SK-N-SH (cell line): ENCODE measurements at regions not wholly inside any gene's neighbourhood (a gene's known extent, or its start where the extent isn't known, plus 50 kb on each side); places are given as distances from the start of the nearest gene placed in this dataset.

ENCODE experiments used
- CTCF ChIA-PET: fragments of 300-600, 350-600 bp; formaldehyde crosslinking; extraction: SDS; loops from one replicate; lab custom pipeline; 2021; lab: Yijun Ruan, JAX
- POLR2A ChIA-PET: fragments of 350-600 bp; sonication (Branson Sonifier 250); formaldehyde crosslinking; extraction: SDS; loops from one replicate; lab custom pipeline; 2020; ENCODE audit warnings: antibody characterized with exemption, inconsistent platforms; lab: Yijun Ruan, JAX
- DNase-seq: peaks from one replicate; pipeline ENCODE4 v3.0.0; 2012
- H2AFZ ChIP-seq: fragments of 200-600 bp; sonication (generic); 2 replicates; pipeline ENCODE4 v1.8.1; 2016; ENCODE audit warnings: antibody characterized with exemption, mild to moderate bottlenecking, low read depth
- H3F3A ChIP-seq: fragments of 200-600 bp; sonication (generic); replicated peaks from 2 replicates; pipeline ENCODE3; 2016; ENCODE audit warnings: antibody characterized with exemption, mild to moderate bottlenecking; ENCODE audit not compliant: insufficient read depth
- H3K27ac ChIP-seq, 2 experiments: fragments of 200-500 bp in 1 of 2; fragments of 200-600 bp in 1 of 2; sonication (Bioruptor generic) in 1 of 2; sonication (generic), shearing (Covaris generic) in 1 of 2; 2 replicates each; pipeline versions ENCODE4 v1.5.1 to v1.6.1; 2014 to 2016; ENCODE audit warnings: low read depth in 2 of 2, inconsistent platforms in 1 of 2, low read length in 1 of 2, mild to moderate bottlenecking in 1 of 2, mixed read lengths in 1 of 2
- H3K27me3 ChIP-seq: fragments of 200-600 bp; sonication (generic), shearing (Covaris generic); 2 replicates; pipeline ENCODE4 v1.6.1; 2016; ENCODE audit warnings: mixed run types; ENCODE audit not compliant: insufficient read depth
- H3K36me3 ChIP-seq, 2 experiments: fragments of 200-500 bp in 1 of 2; fragments of 200-600 bp in 1 of 2; sonication (Bioruptor generic) in 1 of 2; sonication (generic) in 1 of 2; replicated peaks in 1 of 2; 2 replicates each; pipeline versions ENCODE3 to v1.5.1; 2014 to 2016; ENCODE audit warnings: low read length in 1 of 2, mild to moderate bottlenecking in 1 of 2; ENCODE audit not compliant: insufficient read depth in 2 of 2, control insufficient read depth in 1 of 2
- H3K4me1 ChIP-seq, 2 experiments: fragments of 200-500 bp in 1 of 2; fragments of 200-600 bp in 1 of 2; sonication (Bioruptor generic) in 1 of 2; sonication (generic), shearing (Covaris generic) in 1 of 2; 2 replicates each; pipeline versions ENCODE4 v1.5.1 to v1.6.1; 2014 to 2016; ENCODE audit warnings: low read depth in 1 of 2, low read length in 1 of 2, mixed run types in 1 of 2; ENCODE audit not compliant: insufficient read depth in 2 of 2, control insufficient read depth in 1 of 2
- H3K4me2 ChIP-seq: fragments of 200-600 bp; sonication (generic), shearing (Covaris generic); 2 replicates; pipeline ENCODE4 v1.6.1; 2017; ENCODE audit warnings: mixed run types
- H3K4me3 ChIP-seq, 2 experiments: fragments of 200-500 bp in 1 of 2; fragments of 200-600 bp in 1 of 2; sonication (Bioruptor generic) in 1 of 2; sonication (generic), shearing (Covaris generic) in 1 of 2; 2 replicates each; pipeline versions ENCODE4 v1.5.1 to v1.8.1; 2014 to 2016; ENCODE audit warnings: low read depth in 2 of 2, inconsistent platforms in 1 of 2, low read length in 1 of 2, mild to moderate bottlenecking in 1 of 2, mixed read lengths in 1 of 2, moderate library complexity in 1 of 2
- H3K79me2 ChIP-seq: fragments of 200-600 bp; sonication (generic); 2 replicates; pipeline ENCODE4 v1.8.1; 2017; ENCODE audit warnings: mild to moderate bottlenecking; ENCODE audit not compliant: insufficient read depth
- H3K9ac ChIP-seq: fragments of 200-600 bp; sonication (generic); 2 replicates; pipeline ENCODE4 v1.6.1; 2017; ENCODE audit warnings: mixed run types
- H3K9me2 ChIP-seq: fragments of 200-600 bp; sonication (generic); 2 replicates; pipeline ENCODE4 v1.6.1; 2017; ENCODE audit warnings: mixed run types
- H3K9me3 ChIP-seq: fragments of 200-600 bp; sonication (generic); 2 replicates; pipeline ENCODE4 v1.6.1; 2017; ENCODE audit warnings: mixed run types, mild to moderate bottlenecking, moderate library complexity
- H4K20me1 ChIP-seq: fragments of 200-600 bp; sonication (generic); 2 replicates; pipeline ENCODE4 v1.6.1; 2017; ENCODE audit warnings: mild to moderate bottlenecking, mixed run types; ENCODE audit not compliant: insufficient read depth
- CHD2 ChIP-seq: fragments of 150-350 bp; IDR thresholded peaks from 2 replicates; pipeline ENCODE4 v1.6.1; 2018; ENCODE audit warnings: low read length; ENCODE audit not compliant: partially characterized antibody
- EP300 ChIP-seq, 2 experiments: IDR thresholded peaks; 2 replicates each; pipeline versions ENCODE4 v1.4.0 to v1.6.1; 2012; ENCODE audit warnings: borderline replicate concordance in 1 of 2, low read depth in 1 of 2, low read length in 1 of 2
- EZH2phosphoT487 ChIP-seq: fragments of 200-600 bp; sonication (generic); IDR thresholded peaks from 2 replicates; pipeline ENCODE4 v1.6.1; 2017; ENCODE audit warnings: low read depth, mixed run types, mild to moderate bottlenecking, antibody characterized with exemption, moderate library complexity, borderline replicate concordance
- FOSL2 ChIP-seq: IDR thresholded peaks from 2 replicates; pipeline ENCODE4 v1.4.0; 2012; ENCODE audit warnings: low read depth, mild to moderate bottlenecking, moderate library complexity, borderline replicate concordance
- GABPA ChIP-seq: IDR thresholded peaks from 2 replicates; pipeline ENCODE4 v1.4.0; 2012; ENCODE audit warnings: low read depth, mild to moderate bottlenecking
- GATA2 ChIP-seq: sonication (generic); formaldehyde crosslinking; IDR thresholded peaks from 2 replicates; pipeline ENCODE4 v1.5.0; 2020; ENCODE audit warnings: mild to moderate bottlenecking, missing genetic modification reagents
- IRF3 ChIP-seq: fragments of 150-350 bp; IDR thresholded peaks from 2 replicates; pipeline ENCODE4 v1.6.1; 2016; ENCODE audit warnings: mild to moderate bottlenecking, low read depth, low read length
- JUND ChIP-seq: IDR thresholded peaks from 2 replicates; pipeline ENCODE4 v1.4.0; 2012
- MAX ChIP-seq: IDR thresholded peaks from 2 replicates; pipeline ENCODE4 v1.4.0; 2012; ENCODE audit warnings: low read depth
- MEF2A ChIP-seq: IDR thresholded peaks from 2 replicates; pipeline ENCODE4 v1.4.0; 2012; ENCODE audit warnings: low read depth, borderline replicate concordance
- PBX3 ChIP-seq: IDR thresholded peaks from 2 replicates; pipeline ENCODE4; 2012
- POLR2AphosphoS5 ChIP-seq: IDR thresholded peaks from 2 replicates; pipeline ENCODE4 v1.6.1; 2012; ENCODE audit warnings: low read depth, low read length
- RAD21 ChIP-seq: IDR thresholded peaks from 2 replicates; pipeline ENCODE4 v1.6.1; 2012; ENCODE audit warnings: mild to moderate bottlenecking, low read length
- RCOR1 ChIP-seq: fragments of 150-350 bp; IDR thresholded peaks from 2 replicates; pipeline ENCODE4 v1.6.1; 2017; ENCODE audit warnings: antibody characterized with exemption, low read length
- RFX5 ChIP-seq: IDR thresholded peaks from 2 replicates; pipeline ENCODE4 v1.6.1; 2012; ENCODE audit warnings: mild to moderate bottlenecking, improper control_type of control experiment, low read length
- RXRA ChIP-seq: IDR thresholded peaks from 2 replicates; pipeline ENCODE4 v1.4.0; 2012; ENCODE audit warnings: low read depth, mild to moderate bottlenecking, borderline replicate concordance
- TAF1 ChIP-seq: IDR thresholded peaks from 2 replicates; pipeline ENCODE4 v1.6.1; 2012; ENCODE audit warnings: low read depth, mild to moderate bottlenecking, low read length, moderate library complexity, borderline replicate concordance
- TCF12 ChIP-seq: IDR thresholded peaks from 2 replicates; pipeline ENCODE4 v1.4.0; 2012
- TEAD4 ChIP-seq: IDR thresholded peaks from 2 replicates; pipeline ENCODE4 v1.4.0; 2012; ENCODE audit warnings: mild to moderate bottlenecking, borderline replicate concordance; ENCODE audit not compliant: insufficient read depth
- USF1 ChIP-seq: IDR thresholded peaks from 2 replicates; pipeline ENCODE4 v1.4.0; 2012; ENCODE audit warnings: low read depth, borderline replicate concordance
- USF2 ChIP-seq: fragments of 150-350 bp; IDR thresholded peaks from 2 replicates; pipeline ENCODE4 v1.6.1; 2017; ENCODE audit warnings: antibody characterized with exemption, low read length, low read depth, borderline replicate concordance
- WGBS: methylation state at CpG from one replicate; pipeline ENCODE4 v1.1.6; 2017; ENCODE audit warnings: low lambda C conversion rate; 5-methylcytosine and 5-hydroxymethylcytosine counted together

- no peaks in the 10 kb centered on the region for H3K36me3 ChIP-seq
- H3K9ac ChIP-seq = no peak overlapping the region
- H3K9me3 ChIP-seq = no peaks in the 10 kb centered on the region; the same call in 1 of the 2 replicates
- peaks cover 15% of the 10 kb centered on the region for H3F3A ChIP-seq
- no peak for DNase-seq
- peaks cover 0 to 18% of the 10 kb centered on the region in 2 experiments; a peak in 2 of 4 replicates for H3K4me1 ChIP-seq
- H2AFZ ChIP-seq = no peak overlapping the region; the same call in 1 of the 2 replicates
- H3K27ac ChIP-seq = no peak overlapping the region
- TF ChIP-seq RCOR1 (no peak), MEF2A (no peak), USF1 (no peak), IRF3 (no peak), MAX (no peak), RFX5 (no peak), EZH2phosphoT487 (no peak), FOSL2 (no peak)
- H3K27me3 ChIP-seq = no peaks in the 10 kb centered on the region
- POLR2A ChIA-PET = no interaction called here
- no peaks in the 10 kb centered on the region for H3K79me2 ChIP-seq
- CTCF ChIA-PET = no interaction called here
- 94% methylated on average over 6 of the region's 6 CpGs for whole genome bisulfite sequencing
- H3K4me2 ChIP-seq = no peak overlapping the region
- H4K20me1 ChIP-seq = no peaks in the 10 kb centered on the region
- no peaks in the 10 kb centered on the region for H3K9me2 ChIP-seq
- no peak overlapping the region for H3K4me3 ChIP-seq
Observed at GRCh38 chr3:177928172-177928873, 607.9 kb upstream of the KCNMB2 start.

- no peak overlapping the region for H2AFZ ChIP-seq
- no peaks in the 10 kb centered on the region for H3K9me2 ChIP-seq
- peaks cover 16% of the 10 kb centered on the region for H3F3A ChIP-seq
- no peak overlapping the region for H3K27ac ChIP-seq
- H3K4me2 ChIP-seq = no peak overlapping the region
- WGBS = 85% methylated on average over 2 of the region's 2 CpGs
- TF ChIP-seq RAD21 (no peak), CHD2 (no peak), PBX3 (no peak), TAF1 (no peak), POLR2AphosphoS5 (no peak), EP300 (IDR thresholded peaks at IDR 0.05; ENCODE audit: borderline replicate concordance in 1 of 2, low read depth in 1 of 2, low read length in 1 of 2) (no peak), MAX (no peak), GABPA (no peak), GATA2 (CRISPR knock-in tag) (no peak), RXRA (no peak), MEF2A (no peak), RCOR1 (no peak), TCF12 (no peak), USF2 (no peak), RFX5 (no peak), TEAD4 (no peak), JUND (no peak)
- H3K27me3 ChIP-seq = no peaks in the 10 kb centered on the region
- no peaks in the 10 kb centered on the region; the same call in 1 of the 2 replicates for H3K9me3 ChIP-seq
- no peak overlapping the region for H3K4me3 ChIP-seq
- no peaks in the 10 kb centered on the region for H3K36me3 ChIP-seq
- CTCF ChIA-PET = no interaction called here
- H3K79me2 ChIP-seq = no peaks in the 10 kb centered on the region
- DNase-seq = no peak
- POLR2A ChIA-PET = no interaction called here
- peaks cover 6 to 28% of the 10 kb centered on the region in 2 experiments; a peak in 3 of 4 replicates for H3K4me1 ChIP-seq
- no peak overlapping the region for H3K9ac ChIP-seq
- no peaks in the 10 kb centered on the region for H4K20me1 ChIP-seq
Observed at GRCh38 chr3:177929310-177929709, 606.9 kb upstream of the KCNMB2 start.
